GM19351 (cell line): ENCODE measurements at regions not wholly inside any gene's neighbourhood (a gene's known extent, or its start where the extent isn't known, plus 50 kb on each side); places are given as distances from the start of the nearest gene placed in this dataset.
"Not testable (repeated sequence)": the region's sequence is repeated elsewhere in the genome, so short reads cannot be mapped to it uniquely, and the experiment has no call there.

Experiments
- ATAC-seq: cut with Tn5 transposase; IDR thresholded peaks from one replicate; pipeline ENCODE4 v1.9.1; 2021; ENCODE audit warnings: mild to moderate bottlenecking, moderate library complexity; ENCODE audit not compliant: unreplicated experiment

- ATAC-seq = not testable (repeated sequence)
Measured at GRCh38 chrX:1105031-1105430, 107.4 kb downstream of the CRLF2 start.

GRCh38 chrX:1103360-1103759 lies 109.1 kb downstream of the CRLF2 start:
- ATAC-seq = no peak

DNA sequence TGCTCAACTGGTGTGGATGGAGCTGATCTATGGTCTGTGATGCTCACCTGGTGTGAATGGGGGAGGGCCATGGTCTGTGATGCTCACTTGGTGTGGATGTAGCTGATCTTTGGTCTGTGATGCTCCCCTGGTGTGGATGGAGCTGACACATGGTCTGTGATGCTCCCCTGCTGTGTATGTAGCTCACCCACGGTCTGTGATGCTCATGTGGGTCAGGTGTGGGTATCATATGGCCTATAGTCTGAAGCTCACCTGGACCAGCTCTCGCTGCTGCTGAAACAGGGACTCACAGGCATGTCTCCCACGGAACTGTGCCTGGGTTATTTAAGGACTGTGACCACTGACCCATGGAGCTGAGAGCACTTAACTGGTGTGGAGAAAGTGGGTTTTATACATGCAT lies 109.7 kb downstream of the CRLF2 start:
- no peak for ATAC-seq

- not testable (repeated sequence) for ATAC-seq
Measured at GRCh38 chrX:1102221-1102620, 110.2 kb downstream of the CRLF2 start.

DNA sequence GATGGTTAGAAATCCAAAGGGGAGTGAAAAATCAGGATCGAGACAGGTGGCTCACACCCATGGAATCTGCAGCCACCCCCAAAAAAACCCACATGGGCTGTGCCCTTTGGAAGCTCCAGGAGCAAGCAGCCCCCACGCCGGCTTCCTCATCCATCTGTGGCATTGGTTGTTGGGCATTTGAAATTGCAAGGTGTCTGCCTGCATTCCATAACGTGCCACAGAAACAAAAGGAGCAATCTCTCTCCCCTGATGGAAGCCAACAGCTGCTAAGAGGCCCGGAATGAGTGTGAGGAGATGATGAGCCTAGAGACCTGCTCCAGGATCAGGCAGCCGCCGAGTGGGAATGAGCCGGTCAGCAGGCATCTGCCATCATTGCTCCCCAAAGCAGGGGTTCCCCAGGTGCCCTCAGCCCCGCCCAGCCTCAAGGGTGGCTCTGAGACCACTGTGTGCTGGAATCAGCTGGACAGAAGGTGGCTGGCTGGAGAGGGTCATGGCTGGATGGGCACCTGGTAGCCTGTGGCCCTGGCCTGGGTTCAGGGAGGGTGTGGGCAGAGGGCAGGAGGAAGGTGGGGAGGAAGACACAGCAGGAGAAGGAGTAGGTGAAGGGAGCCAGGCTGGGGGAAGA lies 113.2 kb downstream of the CRLF2 start:
- no peak for ATAC-seq

GRCh38 chrX:1097328-1097727 lies 115.1 kb downstream of the CRLF2 start:
- no peak for ATAC-seq

DNA sequence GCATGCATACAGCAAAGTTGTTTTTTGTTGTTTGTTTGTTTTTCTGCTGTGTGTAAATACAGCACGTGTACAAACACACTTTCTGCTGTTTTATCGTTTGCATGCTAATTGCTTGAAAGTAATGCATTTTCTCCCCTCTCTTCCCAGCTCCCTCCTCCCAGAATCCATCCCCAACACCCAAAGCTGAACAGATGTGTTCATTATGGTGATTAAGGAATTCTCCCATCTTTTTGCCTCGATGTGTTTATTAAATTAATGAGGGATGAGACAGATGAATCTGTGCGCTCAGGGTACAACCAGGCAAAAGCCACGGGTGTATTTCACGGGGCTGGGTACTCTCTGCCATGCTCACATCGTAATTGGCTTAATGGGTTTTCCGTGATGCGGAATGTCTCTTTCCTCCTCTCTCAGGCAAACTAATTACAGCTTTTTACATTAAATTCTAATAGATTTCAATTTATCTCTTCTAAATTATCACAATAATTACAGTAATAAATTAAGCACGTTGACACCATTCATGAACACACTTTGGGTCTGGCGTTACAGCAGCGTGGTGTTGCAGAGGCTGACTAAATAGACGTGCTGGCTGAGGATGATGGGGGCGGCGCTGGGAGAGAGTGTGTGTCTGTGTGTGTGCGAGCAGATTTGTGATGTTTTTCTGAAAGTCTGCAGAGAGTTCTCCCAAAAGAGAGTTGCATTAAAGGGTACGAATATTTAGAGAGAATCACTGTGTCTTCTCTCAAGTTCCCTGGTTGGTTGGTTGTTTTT lies 117.7 kb downstream of the CRLF2 start:
- no peak for ATAC-seq

DNA sequence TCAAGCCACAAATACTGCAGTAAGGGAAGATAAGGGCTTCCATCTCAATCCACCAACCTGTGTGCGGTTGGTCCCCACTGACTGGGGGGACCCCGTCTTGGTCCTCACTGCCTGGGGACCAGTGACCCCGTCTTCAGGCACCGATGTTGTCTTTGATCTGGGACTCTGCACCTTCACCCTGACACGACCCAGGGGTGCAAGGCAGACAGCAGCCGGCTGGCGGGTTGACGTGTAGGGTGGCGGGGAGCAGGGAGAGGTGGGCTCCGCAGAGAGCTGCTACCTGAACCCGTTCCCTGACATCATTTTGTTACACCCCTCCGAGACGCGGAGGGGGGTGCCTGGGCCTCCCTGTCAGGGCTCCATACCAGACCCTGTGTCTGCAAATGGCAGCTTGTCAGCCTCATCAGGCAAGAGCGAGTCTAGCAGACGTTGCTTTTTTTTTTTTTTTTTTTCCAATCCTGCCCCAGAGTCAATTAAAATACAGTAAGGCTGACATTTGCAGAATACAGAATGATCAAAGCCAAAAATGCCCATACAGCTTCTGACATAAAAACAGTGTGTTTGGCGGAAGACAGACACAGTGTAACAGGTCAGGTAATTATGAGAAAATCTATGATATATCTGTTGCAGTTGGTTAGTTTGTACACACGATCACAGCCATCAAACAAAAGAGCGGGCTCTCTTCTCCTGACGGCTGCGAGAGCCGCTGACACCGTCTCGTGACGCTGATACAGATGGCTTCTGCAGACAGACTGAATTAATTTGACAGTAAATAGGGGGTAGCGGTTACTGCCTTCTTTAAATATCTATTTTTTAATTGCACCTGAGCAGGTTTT lies 118.6 kb downstream of the CRLF2 start:
- no peak for ATAC-seq

DNA sequence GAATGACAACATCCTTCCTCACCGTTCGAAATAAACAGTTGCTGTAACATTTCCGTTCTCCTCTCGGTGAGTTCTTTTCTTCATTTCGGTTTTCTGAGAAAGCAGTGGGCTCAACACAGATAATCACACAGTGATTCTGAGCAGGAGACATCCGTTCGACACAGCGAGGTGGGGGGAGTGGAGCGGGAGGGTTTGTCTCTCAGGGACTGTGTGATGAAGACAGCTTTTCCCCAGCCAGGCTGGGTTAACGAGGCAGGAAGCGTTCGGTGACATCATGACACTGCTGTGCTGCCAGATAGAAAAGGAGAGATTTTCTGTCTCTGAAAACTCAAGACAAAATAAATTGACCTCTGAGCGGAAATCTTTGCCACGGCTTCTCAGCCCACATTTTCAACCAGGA lies 119.3 kb downstream of the CRLF2 start:
- ATAC-seq = no peak

DNA sequence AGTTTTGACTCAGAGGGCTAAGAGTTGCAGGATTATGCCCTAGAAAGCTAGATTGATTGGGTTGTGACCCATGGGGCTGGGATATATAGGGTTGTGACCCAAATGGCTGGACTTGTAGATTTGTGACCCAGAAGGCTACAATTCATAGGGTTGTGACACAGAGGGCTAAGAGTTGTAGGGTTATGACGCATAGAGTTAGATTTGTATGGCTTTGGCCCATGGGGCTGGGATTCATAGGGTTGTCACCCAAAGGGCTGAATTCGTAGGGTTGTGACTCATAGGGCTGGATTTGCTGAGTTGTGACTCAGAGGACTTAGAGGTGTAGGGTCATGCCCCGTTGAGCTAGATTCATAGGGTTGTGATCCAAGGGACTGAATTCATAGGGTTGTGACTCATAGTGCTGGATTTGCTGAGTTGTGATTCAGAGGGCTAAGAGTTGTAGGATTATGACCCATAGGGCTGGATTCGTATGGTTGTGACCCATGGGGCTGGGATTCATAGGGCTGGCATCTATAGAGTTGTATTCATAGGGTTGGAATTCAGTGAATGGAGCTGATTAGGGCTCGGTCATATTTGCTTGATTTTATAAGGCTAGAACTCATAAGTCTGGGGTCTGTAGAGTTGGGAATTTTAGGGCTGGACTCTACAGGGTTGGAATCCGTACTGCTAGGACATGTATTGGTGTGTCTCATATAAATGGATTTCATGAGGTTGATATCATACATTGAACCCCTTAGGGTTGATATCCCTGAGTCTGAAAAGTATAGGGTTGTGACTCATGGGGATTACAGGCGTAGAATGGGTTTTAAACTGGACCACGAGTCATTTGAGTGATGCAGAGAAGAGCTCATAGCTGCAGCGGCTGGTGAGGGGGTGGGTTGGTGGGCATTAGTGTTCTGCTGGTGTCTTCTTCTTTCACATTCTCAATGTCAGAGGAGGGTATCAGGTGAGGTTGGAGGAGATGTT lies 125.7 kb downstream of the CRLF2 start:
- ATAC-seq = no peak

GRCh38 chrX:1085871-1086270 lies 126.6 kb downstream of the CRLF2 start:
- not testable (repeated sequence) for ATAC-seq

DNA sequence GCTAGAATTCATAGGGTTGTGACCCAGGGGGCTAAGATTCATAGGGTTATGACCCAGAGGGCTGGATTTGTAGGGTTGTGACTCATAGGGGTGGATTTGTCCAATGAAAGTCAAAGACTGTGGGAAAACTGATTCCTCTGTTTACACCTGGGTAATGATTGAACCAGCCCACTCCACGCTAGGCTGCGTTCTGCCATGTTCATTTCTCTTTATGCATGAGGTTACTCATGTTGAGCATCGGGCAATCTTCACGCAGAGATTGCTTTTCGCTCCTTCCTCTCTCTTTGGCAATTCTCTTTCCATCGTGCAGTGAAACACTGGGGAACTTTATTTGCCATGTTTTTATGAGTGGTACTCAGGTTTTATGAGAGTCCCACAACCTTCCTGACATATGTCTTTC lies 127.8 kb downstream of the CRLF2 start:
- ATAC-seq = no peak

DNA sequence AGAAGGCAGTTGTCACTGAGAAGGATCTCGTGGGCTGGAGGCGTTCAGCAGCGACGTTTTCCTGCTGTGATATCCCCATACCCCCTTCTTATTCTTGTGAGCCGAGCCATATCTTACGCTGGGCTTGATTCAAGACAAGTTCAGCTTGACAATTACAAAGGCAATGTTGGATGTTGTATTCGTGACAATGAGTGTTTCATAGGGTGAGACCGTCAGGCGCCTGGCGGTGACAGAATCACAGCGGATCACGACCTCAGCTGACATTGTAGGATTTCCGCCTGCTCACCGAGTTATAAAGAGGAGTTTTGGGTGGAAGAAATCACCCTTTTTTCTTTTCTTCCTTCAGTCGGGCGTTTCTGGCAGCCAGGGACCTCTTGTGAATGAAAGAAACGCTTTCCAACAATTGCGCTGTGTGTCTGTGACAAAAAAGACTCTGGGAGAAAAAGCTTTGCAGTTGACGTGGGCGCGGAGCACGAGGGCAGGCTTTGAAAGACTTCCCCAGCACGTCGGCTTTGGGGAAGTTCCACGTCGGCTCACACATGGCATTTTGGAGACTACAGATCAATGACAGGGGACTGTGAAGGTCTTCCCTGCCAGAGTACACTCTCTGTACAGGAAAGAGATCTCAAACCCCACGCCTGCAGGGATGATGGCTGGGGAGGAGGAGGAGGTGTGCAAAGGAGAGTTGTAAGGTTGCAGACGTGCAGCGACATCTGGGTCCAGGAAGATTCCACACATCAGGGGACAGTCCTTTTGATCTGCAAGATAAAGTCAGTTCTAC lies 135.4 kb downstream of the CRLF2 start:
- ATAC-seq = no peak

GRCh38 chrX:1075741-1076140 lies 136.7 kb downstream of the CRLF2 start:
- ATAC-seq = no peak

DNA sequence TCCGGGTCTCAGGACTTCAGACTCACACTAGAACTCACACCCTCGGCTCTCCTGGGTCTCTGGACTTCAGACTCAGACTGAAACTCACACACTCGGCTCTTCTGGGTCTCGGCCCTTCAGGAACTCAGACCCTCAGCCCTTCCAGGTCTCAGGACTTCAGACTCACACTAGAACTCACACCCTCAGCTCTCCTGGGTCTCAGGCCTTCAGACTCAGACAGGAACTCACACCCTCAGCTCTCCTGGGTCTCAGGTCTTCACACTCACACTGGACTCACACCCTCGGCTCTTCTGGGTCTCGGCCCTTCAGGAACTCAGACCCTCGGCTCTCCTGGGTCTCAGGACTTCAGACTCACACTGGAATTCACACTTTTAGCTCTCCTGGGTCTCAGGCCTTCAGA lies 137.3 kb downstream of the CRLF2 start:
- no peak for ATAC-seq

GRCh38 chrX:1074755-1075154 lies 137.7 kb downstream of the CRLF2 start:
- no peak for ATAC-seq

DNA sequence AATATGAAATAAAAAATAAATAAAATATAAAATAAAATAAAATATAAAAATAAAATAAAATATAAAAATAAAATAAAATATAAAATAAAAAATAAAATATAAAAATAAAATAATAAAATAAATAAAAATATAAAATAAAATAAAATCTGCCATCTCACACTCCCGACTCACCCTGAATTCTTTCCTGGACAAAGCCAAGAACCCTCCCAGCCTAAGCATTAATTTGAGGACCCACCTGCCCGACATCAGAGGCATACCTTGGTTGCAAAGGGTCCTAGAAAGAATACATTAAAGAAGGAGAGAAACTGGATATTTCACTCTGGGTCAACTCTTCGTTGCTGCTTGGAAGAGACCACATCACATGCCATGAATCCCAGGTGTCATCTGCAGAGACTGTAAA lies 138.3 kb downstream of the CRLF2 start:
- no peak for ATAC-seq

GRCh38 chrX:1072637-1073377 lies 139.6 kb downstream of the CRLF2 start:
- no peak for ATAC-seq

DNA sequence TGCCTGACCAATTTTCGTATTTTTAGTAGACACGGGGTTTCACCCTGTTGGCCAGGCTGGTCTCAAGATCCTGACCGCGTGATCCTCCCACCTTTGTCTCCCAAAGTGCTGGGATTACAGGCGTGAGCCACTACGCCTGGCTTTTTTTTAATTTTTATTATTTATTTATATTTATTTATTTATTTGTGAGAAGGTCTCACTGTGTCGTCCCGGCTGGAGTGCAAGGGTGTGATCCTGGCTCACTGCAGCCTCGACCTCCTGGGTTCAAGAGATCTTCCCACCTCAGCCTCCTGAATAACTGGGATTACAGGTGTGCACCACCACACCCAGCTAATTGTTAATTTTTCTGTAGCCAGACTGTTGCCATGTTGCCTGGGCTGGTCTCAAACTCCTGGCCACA lies 141.1 kb downstream of the CRLF2 start:
- no peak for ATAC-seq
